HG03520 (cell line): ENCODE measurements at regions not wholly inside any gene's neighbourhood (a gene's known extent, or its start where the extent isn't known, plus 50 kb on each side); places are given as distances from the start of the nearest gene placed in this dataset.
"Not testable (repeated sequence)": the region's sequence is repeated elsewhere in the genome, so short reads cannot be mapped to it uniquely, and the experiment has no call there.

Experiments
- ATAC-seq: cut with Tn5 transposase; IDR thresholded peaks from one replicate; pipeline ENCODE4 v1.9.1; 2021; ENCODE audit warnings: mild to moderate bottlenecking, moderate library complexity; ENCODE audit not compliant: unreplicated experiment

GRCh38 chr2:139609109-139609508 lies 828.9 kb upstream of the NXPH2 start:
- ATAC-seq, result no peak

- ATAC-seq, result no peak
Measured at GRCh38 chr2:139605668-139606067, 825.5 kb upstream of the NXPH2 start.

GRCh38 chr2:139600166-139600565 lies 820.0 kb upstream of the NXPH2 start:
- no peak for ATAC-seq

- no peak for ATAC-seq
Measured at GRCh38 chr2:139585101-139585500, 804.9 kb upstream of the NXPH2 start.

- ATAC-seq, result no peak
Measured at GRCh38 chr2:139574371-139574770, 794.2 kb upstream of the NXPH2 start.

- no peak for ATAC-seq
Measured at GRCh38 chr2:139556789-139557188, 776.6 kb upstream of the NXPH2 start.

- no peak for ATAC-seq
Measured at GRCh38 chr2:139550873-139551272, 770.7 kb upstream of the NXPH2 start.

GRCh38 chr2:139550341-139550740 lies 770.2 kb upstream of the NXPH2 start:
- ATAC-seq, result no peak

GRCh38 chr2:139544186-139544851 lies 764.1 kb upstream of the NXPH2 start:
- ATAC-seq, result no peak

- not testable (repeated sequence) for ATAC-seq
Measured at GRCh38 chr2:139538332-139539020, 758.3 kb upstream of the NXPH2 start.

GRCh38 chr2:139529080-139529479 lies 748.9 kb upstream of the NXPH2 start:
- ATAC-seq, result no peak

- no peak for ATAC-seq
Measured at GRCh38 chr2:139526781-139527180, 746.6 kb upstream of the NXPH2 start.

GRCh38 chr2:139518321-139518720 lies 738.1 kb upstream of the NXPH2 start:
- no peak for ATAC-seq

- ATAC-seq, result no peak
Measured at GRCh38 chr2:139514951-139515350, 734.8 kb upstream of the NXPH2 start.

- ATAC-seq, result no peak
Measured at GRCh38 chr2:139495851-139496250, 715.7 kb upstream of the NXPH2 start.

GRCh38 chr2:139492131-139492680 lies 712.0 kb upstream of the NXPH2 start:
- no peak for ATAC-seq

- no peak for ATAC-seq
Measured at GRCh38 chr2:139480161-139480650, 700.0 kb upstream of the NXPH2 start.

- no peak for ATAC-seq
Measured at GRCh38 chr2:139478165-139478914, 698.1 kb upstream of the NXPH2 start.

GRCh38 chr2:139477618-139478017 lies 697.4 kb upstream of the NXPH2 start:
- no peak for ATAC-seq

GRCh38 chr2:139469985-139470384 lies 689.8 kb upstream of the NXPH2 start:
- ATAC-seq, result no peak

GRCh38 chr2:139465789-139466188 lies 685.6 kb upstream of the NXPH2 start:
- no peak for ATAC-seq
